Kidney tubule cell (primary cell): ENCODE measurements at regions not wholly inside any gene's neighbourhood (a gene's known extent, or its start where the extent isn't known, plus 50 kb on each side); places are given as distances from the start of the nearest gene placed in this dataset.

ENCODE experiments used
- DNase-seq: peaks from one replicate; pipeline ENCODE4 v3.0.0-alpha.2; 2018; ENCODE audit warnings: low spot score

DNA sequence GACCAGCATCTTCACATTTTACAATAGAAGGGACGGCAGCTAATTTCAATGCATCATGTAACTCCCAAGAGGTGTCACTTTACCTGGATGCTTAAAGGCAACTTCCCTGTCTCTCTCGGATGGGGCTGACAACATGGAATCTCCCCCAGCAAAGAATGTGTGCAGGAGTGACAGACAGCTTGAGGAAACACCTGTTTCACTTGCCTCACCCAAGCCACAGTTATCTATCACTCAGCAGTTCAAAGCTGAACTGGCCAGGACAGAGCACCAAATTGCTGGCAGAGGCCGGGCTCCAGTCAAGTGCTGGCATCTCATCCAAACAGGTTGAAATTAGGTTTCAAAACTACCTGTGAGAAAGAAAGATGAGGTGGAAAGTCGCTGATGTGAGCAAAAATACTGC, 538.0 kb upstream of the PLXNA2 start:
- DNase-seq = no peak

DNA sequence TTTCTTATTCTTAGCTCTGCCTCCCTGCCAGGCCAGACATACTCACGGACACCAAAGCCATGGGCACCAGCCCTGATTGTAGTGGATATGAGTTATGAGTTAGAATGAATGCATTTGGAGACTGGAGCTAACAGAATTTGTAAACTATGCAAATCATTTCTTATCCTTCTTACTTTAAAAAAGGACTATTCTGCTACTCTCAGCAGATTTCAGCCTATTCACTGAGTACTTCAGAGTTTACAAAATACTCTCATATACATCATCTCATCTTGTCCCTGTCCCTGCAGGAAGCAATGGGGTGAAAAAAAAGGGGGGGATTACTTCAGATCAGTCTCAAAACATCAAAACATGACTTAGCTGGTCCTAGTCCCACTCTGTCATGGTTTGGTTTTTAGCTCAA, 541.4 kb upstream of the PLXNA2 start:
- DNase-seq = no peak

DNA sequence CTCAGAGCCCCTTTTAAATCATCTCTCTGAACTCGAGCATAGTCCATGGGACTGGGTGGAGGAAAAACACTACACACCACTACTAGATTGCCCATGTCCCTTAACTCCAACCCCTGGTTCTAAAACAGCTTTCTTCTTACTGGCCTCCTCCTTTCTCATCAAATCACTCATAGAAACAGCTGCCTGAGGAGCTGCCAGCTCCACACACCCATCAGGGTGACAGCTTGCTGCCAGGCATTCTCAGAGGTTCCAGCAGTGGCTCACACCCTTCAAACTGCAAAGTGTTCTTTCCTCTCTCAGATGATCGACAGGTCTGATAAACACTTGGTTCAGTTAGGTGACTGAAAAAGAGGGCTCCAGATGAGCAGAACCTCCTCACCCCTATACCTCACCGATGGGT, 543.0 kb upstream of the PLXNA2 start:
- DNase-seq = no peak

- DNase-seq = no peak
These were observed 543.9 kb upstream of the PLXNA2 start for GRCh38 chr1:208788013-208788540.

GRCh38 chr1:208791456-208791855, 547.3 kb upstream of the PLXNA2 start:
- DNase-seq = peak; percentile 95

- DNase-seq = no peak
These were observed 549.7 kb upstream of the PLXNA2 start for GRCh38 chr1:208793861-208794345.

- DNase-seq = no peak
These were observed 555.0 kb upstream of the PLXNA2 start for GRCh38 chr1:208799186-208799585.

- DNase-seq = no peak
These were observed 559.0 kb upstream of the PLXNA2 start for GRCh38 chr1:208803011-208803811.

DNA sequence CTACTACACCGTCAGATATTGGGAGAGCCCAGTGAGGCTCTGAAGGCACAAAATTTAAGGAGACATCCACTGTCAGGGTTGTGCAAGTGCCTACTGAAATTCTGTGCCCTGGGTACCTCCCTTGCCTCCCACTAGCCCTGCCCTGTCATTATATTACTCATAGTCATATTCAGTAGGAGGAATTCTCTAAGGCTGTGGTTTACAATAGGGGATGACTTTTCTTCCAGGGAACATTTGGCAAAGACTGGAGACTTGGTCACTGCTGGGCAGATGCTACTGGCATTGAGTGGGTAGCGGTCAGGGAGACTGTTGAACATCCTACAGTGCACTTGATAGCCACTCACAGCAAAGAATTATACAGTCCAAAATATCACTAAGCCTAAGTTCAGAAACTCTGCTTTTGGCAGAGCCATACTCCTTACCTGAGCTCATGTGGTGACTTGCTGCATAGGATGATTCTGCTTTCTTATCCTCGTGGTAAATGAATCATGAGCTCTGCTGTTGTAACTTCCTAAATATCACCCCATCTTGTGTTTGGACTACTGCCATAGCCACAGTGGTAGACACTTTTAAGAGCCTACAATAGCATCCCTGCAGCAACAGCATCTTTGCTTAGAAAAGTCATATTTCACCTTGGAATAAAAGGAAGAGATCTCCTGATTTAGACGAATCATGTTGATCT, 563.4 kb upstream of the PLXNA2 start:
- DNase-seq = peak; percentile 3

GRCh38 chr1:208808301-208808700, 564.1 kb upstream of the PLXNA2 start:
- DNase-seq = no peak

DNA sequence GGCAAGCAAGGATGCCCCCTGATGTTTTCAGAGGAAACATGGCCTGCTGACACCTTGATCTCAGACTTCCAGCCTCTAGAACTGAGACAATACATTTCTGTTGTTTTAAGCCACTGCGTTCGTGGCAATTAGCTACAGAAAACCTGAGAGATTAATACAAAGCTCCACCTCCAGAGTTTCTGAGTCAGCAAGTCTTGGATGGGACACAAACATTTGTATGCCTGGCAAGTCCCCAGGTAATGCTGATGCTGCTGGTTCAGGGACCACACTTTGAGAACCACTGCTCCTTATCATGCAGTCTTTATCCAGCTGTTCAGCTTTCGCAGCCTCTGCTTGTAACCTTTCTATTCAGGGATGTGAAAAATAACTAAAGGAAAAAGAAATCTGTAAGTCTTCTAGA, 565.7 kb upstream of the PLXNA2 start:
- DNase-seq = no peak

- no peak for DNase-seq
These were observed 574.7 kb upstream of the PLXNA2 start for GRCh38 chr1:208818770-208819445.

DNA sequence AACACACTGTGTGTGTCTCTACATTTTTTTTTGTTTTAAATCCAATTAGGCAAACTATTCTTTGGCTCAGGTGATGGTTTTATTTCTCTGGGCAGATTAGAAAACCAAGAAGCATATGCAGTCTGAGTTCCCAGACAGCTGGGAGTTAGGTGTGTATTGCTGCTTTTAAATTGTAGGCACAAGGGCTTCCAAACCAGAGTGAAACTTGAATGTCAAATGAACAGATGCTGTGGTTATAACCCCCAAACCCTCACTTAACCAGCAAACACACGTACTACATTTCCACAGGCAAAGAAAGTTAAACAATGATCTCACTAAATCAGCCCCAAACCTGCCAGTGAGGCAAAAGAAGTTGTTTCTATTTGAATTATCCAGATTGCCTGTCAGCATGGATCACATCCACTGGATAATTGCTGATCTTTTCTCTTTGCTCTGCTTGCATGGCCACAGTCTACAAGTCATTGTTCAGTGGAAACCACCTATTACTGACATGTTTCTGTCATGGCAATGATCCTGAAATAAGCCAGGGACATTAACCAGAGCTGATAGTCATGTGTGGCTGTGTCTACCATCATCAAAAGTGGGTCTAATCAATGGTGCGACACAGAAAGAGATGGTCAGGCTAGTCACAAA, 576.5 kb upstream of the PLXNA2 start:
- DNase-seq = no peak

- no peak for DNase-seq
These were observed 577.8 kb upstream of the PLXNA2 start for GRCh38 chr1:208821939-208822338.

GRCh38 chr1:208825300-208825699, 581.1 kb upstream of the PLXNA2 start:
- DNase-seq = no peak

GRCh38 chr1:208829595-208829994, 585.4 kb upstream of the PLXNA2 start:
- no peak for DNase-seq

DNA sequence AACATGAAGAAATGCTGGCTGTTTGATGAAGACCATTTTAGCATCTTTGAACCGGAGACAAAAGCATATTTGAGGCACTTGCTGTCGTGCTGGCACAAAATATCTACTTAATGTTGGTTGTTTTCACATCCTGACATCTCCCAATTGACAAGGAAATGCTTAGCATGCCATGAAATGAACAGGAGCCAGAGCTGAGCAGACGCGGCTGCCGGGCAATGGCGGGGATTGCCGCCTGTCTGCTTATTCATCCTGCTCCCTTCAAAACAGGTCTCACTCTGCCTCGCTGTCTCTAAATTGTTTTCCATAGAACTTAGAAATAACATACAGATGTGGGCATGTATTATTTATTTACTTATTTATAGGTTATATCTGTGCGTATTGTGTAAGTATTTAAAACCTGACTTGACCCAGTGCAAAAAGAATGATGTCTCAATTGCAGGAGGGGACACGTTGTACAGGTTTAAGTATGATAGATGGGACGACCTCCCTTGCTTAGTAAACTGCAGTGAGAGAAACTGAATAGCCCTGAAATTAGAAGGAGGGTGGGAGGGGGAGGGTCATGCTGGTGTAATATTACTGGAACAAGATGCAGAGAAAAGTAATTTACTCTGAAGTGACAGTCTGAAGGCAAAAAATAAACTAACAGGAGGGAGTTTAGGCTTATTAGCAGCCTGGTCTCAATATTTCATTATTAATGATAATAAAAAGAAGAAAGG, 590.4 kb upstream of the PLXNA2 start:
- peak; percentile 2 for DNase-seq

DNA sequence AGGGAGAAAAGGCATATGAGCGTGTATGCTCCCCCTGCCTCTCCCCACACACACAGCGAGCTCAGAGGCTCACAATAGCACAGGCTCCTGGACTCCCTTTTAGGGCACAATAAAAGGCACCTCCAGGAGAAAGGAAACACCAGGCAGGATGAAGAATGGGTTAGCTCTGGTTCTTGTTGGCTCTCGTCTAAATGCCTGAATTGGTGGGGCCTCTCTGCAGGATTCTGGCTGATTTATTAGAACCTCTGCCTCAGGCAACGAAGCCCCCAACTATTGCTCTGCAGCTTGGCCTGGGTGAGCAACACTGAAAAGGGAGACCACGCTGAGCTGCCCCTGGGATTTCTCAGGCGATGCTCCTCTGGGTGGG, 590.9 kb upstream of the PLXNA2 start:
- DNase-seq = no peak

GRCh38 chr1:208835781-208836180, 591.6 kb upstream of the PLXNA2 start:
- no peak for DNase-seq

GRCh38 chr1:208837242-208837641, 593.1 kb upstream of the PLXNA2 start:
- no peak for DNase-seq

DNA sequence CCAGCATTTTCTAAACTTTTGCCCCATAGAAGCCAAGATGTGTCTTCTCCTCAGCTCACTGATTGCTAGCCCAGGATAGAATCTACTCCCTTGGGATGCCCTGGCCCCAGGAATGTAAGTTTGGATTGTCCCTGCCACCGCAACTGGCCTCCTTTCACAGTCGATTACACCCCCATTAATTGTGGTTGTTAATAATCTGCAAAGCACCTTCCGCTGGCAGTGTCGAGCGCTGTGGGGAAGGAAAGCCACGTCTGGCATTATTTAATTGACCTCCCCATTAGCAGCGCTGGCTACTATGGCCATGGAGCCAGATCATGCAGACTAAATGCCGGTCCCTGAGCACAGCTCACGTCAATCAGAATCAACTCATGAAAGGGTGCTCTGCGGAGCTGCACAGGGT, 597.3 kb upstream of the PLXNA2 start:
- peak; percentile 62 for DNase-seq

GRCh38 chr1:208842451-208842850, 598.3 kb upstream of the PLXNA2 start:
- DNase-seq = no peak
